Tibial nerve (tissue), 4 donors: ENCODE measurements at regions not wholly inside any gene's neighbourhood (a gene's known extent, or its start where the extent isn't known, plus 50 kb on each side); places are given as distances from the start of the nearest gene placed in this dataset.

ENCODE experiments used
- EP300 ChIP-seq, 2 donors: sonication (generic); formaldehyde crosslinking; IDR thresholded peaks; one replicate each; pipeline ENCODE4 v1.6.1; 2017; ENCODE audit warnings: antibody characterized with exemption in 2 of 2, mild to moderate bottlenecking in 1 of 2
- TF ChIP-seq, protein P1 (sequence below), 5 experiments: fragments of 200-600 bp in 3 of 5; fragments of 450-650 bp in 2 of 5; sonication (generic) in 3 of 5; IDR thresholded peaks; one replicate each; pipeline ENCODE4 v1.5.1; 2016 to 2019; ENCODE audit warnings: antibody characterized with exemption in 5 of 5, mild to moderate bottlenecking in 3 of 5, moderate library complexity in 2 of 5

- TF ChIP-seq, protein P1, sequence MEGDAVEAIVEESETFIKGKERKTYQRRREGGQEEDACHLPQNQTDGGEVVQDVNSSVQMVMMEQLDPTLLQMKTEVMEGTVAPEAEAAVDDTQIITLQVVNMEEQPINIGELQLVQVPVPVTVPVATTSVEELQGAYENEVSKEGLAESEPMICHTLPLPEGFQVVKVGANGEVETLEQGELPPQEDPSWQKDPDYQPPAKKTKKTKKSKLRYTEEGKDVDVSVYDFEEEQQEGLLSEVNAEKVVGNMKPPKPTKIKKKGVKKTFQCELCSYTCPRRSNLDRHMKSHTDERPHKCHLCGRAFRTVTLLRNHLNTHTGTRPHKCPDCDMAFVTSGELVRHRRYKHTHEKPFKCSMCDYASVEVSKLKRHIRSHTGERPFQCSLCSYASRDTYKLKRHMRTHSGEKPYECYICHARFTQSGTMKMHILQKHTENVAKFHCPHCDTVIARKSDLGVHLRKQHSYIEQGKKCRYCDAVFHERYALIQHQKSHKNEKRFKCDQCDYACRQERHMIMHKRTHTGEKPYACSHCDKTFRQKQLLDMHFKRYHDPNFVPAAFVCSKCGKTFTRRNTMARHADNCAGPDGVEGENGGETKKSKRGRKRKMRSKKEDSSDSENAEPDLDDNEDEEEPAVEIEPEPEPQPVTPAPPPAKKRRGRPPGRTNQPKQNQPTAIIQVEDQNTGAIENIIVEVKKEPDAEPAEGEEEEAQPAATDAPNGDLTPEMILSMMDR (IDR thresholded peaks at IDR 0.05) = no peak
- no peak for TF ChIP-seq EP300 (IDR thresholded peaks at IDR 0.05)
Observed at GRCh38 chr12:47553266-47553665, 152.6 kb downstream of the RPAP3 start.
